GM12864 (cell line): ENCODE measurements at regions not wholly inside any gene's neighbourhood (a gene's known extent, or its start where the extent isn't known, plus 50 kb on each side); places are given as distances from the start of the nearest gene placed in this dataset.

ENCODE experiments used
- DNase-seq: peaks from one replicate; pipeline ENCODE4 v3.0.0-alpha.2; 2011; ENCODE audit warnings: low read depth
- H3K4me3 ChIP-seq: 2 replicates; pipeline ENCODE4 v1.5.1; 2011; ENCODE audit warnings: mild to moderate bottlenecking, low read depth, low read length, control low read depth
- TF ChIP-seq, protein P1 (sequence below): IDR thresholded peaks from 2 replicates; pipeline ENCODE4 v1.5.1; 2011; ENCODE audit warnings: low read depth, mild to moderate bottlenecking, moderate library complexity, low read length, control low read depth, inconsistent platforms; ENCODE audit errors: missing control alignments

DNA sequence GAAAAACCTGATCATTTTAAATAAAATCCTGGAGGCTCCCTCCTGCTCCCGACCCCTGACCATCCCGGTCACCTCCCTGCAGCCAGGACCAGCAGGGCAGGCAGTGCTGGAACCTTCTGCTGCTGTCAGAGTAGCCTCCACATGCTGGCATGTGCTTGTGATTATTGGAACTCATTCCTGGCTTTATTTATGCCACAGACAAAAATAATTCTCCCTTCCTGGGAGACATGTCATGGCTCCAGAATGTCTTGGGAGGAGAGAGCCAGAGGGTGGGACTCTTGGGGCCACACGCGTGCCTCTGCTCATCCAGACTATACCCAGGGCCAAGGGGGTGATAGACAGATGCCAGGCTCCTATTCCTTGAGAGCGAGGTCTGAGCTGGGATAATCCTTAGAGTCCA lies 183.6 kb upstream of the RAB4A start:
- no peak overlapping the region for H3K4me3 ChIP-seq
- TF ChIP-seq, protein P1, sequence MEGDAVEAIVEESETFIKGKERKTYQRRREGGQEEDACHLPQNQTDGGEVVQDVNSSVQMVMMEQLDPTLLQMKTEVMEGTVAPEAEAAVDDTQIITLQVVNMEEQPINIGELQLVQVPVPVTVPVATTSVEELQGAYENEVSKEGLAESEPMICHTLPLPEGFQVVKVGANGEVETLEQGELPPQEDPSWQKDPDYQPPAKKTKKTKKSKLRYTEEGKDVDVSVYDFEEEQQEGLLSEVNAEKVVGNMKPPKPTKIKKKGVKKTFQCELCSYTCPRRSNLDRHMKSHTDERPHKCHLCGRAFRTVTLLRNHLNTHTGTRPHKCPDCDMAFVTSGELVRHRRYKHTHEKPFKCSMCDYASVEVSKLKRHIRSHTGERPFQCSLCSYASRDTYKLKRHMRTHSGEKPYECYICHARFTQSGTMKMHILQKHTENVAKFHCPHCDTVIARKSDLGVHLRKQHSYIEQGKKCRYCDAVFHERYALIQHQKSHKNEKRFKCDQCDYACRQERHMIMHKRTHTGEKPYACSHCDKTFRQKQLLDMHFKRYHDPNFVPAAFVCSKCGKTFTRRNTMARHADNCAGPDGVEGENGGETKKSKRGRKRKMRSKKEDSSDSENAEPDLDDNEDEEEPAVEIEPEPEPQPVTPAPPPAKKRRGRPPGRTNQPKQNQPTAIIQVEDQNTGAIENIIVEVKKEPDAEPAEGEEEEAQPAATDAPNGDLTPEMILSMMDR = no peak
- no peak for DNase-seq

DNA sequence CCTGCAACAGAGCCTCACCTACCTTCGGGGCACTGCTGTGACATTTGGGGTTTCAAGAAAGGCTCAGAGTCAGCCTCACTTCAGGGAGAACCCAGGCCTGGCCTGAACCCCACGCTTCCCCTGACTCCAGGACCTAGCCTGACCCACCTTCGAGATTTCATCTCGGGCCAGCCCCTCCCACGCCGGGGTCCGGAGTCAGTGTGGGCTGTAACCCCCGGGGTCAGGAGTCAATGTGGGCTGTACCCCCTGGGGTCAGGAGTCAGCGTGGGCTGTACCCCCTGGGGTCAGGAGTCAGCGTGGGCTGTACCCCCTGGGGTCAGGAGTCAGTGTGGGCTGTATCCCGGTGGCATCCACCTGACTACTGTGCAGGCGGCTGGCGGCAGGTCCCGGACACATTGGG lies 183.0 kb upstream of the RAB4A start:
- H3K4me3 ChIP-seq = no peak overlapping the region
- no peak for DNase-seq
- TF ChIP-seq, protein P1 = no peak

DNA sequence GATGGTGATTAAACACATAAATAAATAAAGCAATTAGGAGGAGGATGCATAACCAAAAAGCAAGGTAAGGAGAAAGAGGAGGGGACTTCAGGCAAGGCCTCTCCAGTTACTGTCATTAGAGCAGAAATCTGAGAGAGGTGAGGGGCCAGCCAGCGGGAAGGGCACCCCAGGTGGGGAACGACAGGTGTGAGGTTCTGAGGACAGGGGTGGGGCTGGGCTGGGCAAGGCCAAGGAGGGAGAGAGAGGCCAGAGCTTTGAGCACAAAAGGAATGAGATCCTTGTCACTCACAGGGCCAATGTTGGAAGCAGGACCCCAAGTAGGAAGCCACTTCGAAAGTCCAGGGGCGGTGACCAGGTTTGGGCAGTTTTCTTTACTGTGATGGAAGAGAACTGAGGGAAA lies 182.2 kb upstream of the RAB4A start:
- no peak for DNase-seq
- H3K4me3 ChIP-seq = no peak overlapping the region
- TF ChIP-seq, protein P1 = no peak

DNA sequence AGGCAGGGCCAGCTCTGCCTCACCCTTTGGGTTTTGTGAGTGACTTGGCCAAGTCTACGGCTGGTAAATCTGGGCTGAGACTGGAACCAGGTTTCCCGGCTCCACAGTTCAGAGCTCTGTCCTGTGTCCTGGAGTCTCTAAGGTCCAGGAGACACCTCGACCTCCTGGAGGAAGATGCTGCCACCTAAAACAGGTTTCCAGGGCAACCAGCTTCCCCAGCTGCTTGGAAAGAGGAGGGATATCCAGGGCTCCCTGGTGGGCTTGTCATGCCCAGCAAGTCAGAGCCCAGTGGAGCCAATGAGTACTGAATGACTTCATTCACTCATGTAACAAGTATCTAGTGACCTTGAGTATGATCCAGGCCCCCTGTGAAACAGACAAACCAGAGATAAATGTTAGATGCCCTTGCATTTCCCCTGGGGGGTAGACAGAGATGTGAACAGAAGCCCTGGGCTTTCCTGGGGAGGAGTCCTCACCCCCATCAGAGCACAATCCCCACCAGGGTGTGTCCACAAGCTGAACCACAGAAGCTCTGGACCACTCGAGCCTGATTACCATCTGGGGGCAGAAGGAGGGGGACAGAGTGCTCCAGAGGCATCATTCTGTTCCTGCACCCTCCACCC lies 181.2 kb upstream of the RAB4A start:
- TF ChIP-seq, protein P1 = no peak
- no peak overlapping the region for H3K4me3 ChIP-seq
- DNase-seq = no peak

DNA sequence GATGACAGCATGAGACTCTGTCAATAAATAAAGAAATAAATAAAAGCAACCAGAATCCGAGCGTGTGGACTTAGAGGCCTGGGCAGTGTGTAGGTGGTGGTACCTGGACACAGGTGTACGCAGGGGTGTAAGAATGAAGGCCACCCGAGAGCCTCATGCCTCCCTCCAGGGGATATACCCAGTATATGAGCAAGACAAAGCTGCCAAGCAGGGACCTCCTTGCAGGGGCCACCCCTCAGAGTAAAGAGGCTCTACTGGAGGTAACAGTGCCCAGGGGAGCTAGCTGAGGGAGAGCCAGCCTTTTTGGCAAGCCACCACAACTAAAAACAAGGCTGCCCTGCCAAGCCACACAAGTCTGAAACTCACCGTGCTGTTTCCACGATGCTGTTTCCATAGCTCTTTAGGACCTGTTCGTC lies 179.2 kb upstream of the RAB4A start:
- H3K4me3 ChIP-seq = no peak overlapping the region
- TF ChIP-seq, protein P1 = no peak
- DNase-seq = no peak

DNA sequence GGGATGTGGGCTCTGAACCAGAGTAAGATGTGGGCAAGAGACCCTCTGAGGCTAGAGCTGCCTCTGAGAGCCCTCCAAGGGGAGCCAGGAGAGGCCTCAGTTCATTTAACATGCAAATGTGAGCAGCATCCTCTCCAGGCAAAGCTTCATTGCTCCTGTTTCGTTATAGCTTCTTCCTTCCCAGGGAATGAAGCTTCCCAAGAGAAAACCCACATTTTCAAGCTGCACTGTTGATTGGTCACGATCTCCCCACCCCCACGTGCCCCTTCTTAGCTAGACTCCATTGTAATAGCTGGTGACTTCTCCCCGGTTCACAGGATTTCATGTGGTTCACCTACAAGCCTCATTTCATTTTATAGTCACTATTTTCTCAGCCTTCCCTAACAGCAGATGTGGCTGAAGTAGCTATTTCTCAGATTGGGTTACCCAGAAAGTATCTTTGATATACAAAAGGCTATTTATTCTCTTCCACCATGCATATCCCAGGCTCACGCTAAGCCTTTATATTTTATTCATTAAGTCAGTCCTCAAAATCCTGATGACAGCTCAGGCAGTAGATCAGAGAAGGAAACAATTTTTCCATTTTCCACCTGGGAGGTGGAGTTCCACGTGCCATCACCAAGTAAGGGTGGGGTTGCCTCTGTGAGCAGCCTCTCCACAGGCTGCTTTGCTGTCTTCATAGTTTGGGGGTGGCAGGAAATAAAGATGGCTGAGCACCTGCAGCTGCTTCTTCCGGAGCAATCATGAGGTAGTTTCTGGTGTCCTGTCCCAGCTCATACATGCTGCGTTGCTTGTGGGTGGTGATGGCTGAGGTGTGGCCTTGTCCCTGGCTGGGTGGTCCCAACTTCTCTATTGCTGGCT lies 178.3 kb upstream of the RAB4A start:
- DNase-seq = no peak
- TF ChIP-seq, protein P1 = no peak
- no peak overlapping the region for H3K4me3 ChIP-seq

DNA sequence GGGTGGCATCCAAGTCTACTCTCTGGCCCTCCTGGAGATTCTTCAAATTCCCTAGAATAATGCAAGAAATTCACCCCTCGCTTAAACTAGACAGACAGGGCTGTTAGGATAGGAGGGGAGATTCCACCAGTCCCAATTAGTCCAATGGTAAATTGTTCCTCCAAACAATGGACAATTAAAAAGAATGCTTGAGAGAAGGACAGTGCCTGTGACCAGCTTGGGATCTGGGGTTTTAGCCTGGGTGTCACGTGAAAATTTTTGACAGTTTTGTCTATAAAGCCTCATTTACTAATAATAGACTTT lies 177.7 kb upstream of the RAB4A start:
- TF ChIP-seq, protein P1 = no peak
- no peak overlapping the region for H3K4me3 ChIP-seq
- no peak for DNase-seq
